ENCODE measurements at regions not wholly inside any gene's neighbourhood (a gene's known extent, or its start where the extent isn't known, plus 50 kb on each side); places are given as distances from the start of the nearest gene placed in this dataset.

GRCh38 chr3:22759636-22760310 is 443.4 kb upstream of the UBE2E2 start:
- DNase-seq (ENCODE audit: low spot score in 2 of 2) = no peak
- no peak overlapping the region for H3K4me3 ChIP-seq
- H3K4me1 ChIP-seq = no peaks in the 10 kb centered on the region
- H3K9me3 ChIP-seq = no peaks in the 10 kb centered on the region
- H3K36me3 ChIP-seq = no peaks in the 10 kb centered on the region
- no peak overlapping the region for H3K27ac ChIP-seq
- TF ChIP-seq POLR2AphosphoS5 (IDR thresholded peaks at IDR 0.05) = no peak
- no peak for TF ChIP-seq CTCF (IDR thresholded peaks at IDR 0.05)
- no peak for TF ChIP-seq POLR2A (IDR thresholded peaks at IDR 0.05)
- intact Hi-C loops (cut with DNase I; ENCODE audit: low total_unique reads) = no loop called here
- no peaks in the 10 kb centered on the region for H3K27me3 ChIP-seq

GRCh38 chr3:22765679-22766078 is 437.4 kb upstream of the UBE2E2 start:
- DNase-seq (ENCODE audit: low spot score in 2 of 2) = no peak
- intact Hi-C loops (cut with DNase I; ENCODE audit: low total_unique reads) = no loop called here
- Histone ChIP-seq H3K36me3 (no peaks in the 10 kb centered on the region), H3K27ac (no peak overlapping the region), H3K9me3 (no peaks in the 10 kb centered on the region), H3K4me1 (no peaks in the 10 kb centered on the region), H3K4me3 (no peak overlapping the region), H3K27me3 (no peaks in the 10 kb centered on the region)
- no peak for TF ChIP-seq CTCF (IDR thresholded peaks at IDR 0.05)
- no peak for TF ChIP-seq POLR2AphosphoS5 (IDR thresholded peaks at IDR 0.05)
- TF ChIP-seq POLR2A (IDR thresholded peaks at IDR 0.05) = no peak

GRCh38 chr3:22777834-22778233 is 425.3 kb upstream of the UBE2E2 start:
- TF ChIP-seq POLR2AphosphoS5 (IDR thresholded peaks at IDR 0.05) (no peak), CTCF (IDR thresholded peaks at IDR 0.05) (no peak), POLR2A (IDR thresholded peaks at IDR 0.05) (no peak)
- intact Hi-C loops (cut with DNase I; ENCODE audit: low total_unique reads) = no loop called here
- no peak for DNase-seq (ENCODE audit: low spot score in 2 of 2)

GRCh38 chr3:22779737-22780136 is 423.4 kb upstream of the UBE2E2 start:
- H3K9me3 ChIP-seq = peaks cover 5 to 13% of the 10 kb centered on the region in 2 donors
- TF ChIP-seq CTCF (IDR thresholded peaks at IDR 0.05) (no peak), POLR2A (IDR thresholded peaks at IDR 0.05) (no peak), POLR2AphosphoS5 (IDR thresholded peaks at IDR 0.05) (no peak)
- no peaks in the 10 kb centered on the region for H3K4me1 ChIP-seq
- intact Hi-C loops (cut with DNase I; ENCODE audit: low total_unique reads) = no loop called here
- no peaks in the 10 kb centered on the region for H3K36me3 ChIP-seq
- H3K27me3 ChIP-seq = no peaks in the 10 kb centered on the region
- no peak overlapping the region for H3K4me3 ChIP-seq
- no peak for DNase-seq (ENCODE audit: low spot score in 2 of 2)
- H3K27ac ChIP-seq = no peak overlapping the region

More at GRCh38 chr3:22777834-22778233, 425.3 kb upstream of the UBE2E2 start:
- no peak overlapping the region for H3K4me3 ChIP-seq
- no peaks in the 10 kb centered on the region for H3K36me3 ChIP-seq
- H3K4me1 ChIP-seq = no peaks in the 10 kb centered on the region
- H3K27ac ChIP-seq = no peak overlapping the region
- no peaks in the 10 kb centered on the region for H3K27me3 ChIP-seq
- peaks cover 0 to 5% of the 10 kb centered on the region in 2 donors for H3K9me3 ChIP-seq

GRCh38 chr3:22792533-22792932 is 410.6 kb upstream of the UBE2E2 start:
- DNase-seq (ENCODE audit: low spot score in 2 of 2) = no peak
- no peak for TF ChIP-seq CTCF (IDR thresholded peaks at IDR 0.05)
- TF ChIP-seq POLR2A (IDR thresholded peaks at IDR 0.05) = no peak
- no peak for TF ChIP-seq POLR2AphosphoS5 (IDR thresholded peaks at IDR 0.05)
- H3K36me3 ChIP-seq = no peaks in the 10 kb centered on the region
- no peaks in the 10 kb centered on the region for H3K9me3 ChIP-seq
- no peaks in the 10 kb centered on the region for H3K4me1 ChIP-seq
- no peak overlapping the region for H3K27ac ChIP-seq
- H3K27me3 ChIP-seq = no peaks in the 10 kb centered on the region
- no peak overlapping the region for H3K4me3 ChIP-seq
- intact Hi-C loops (cut with DNase I; ENCODE audit: low total_unique reads) = no loop called here
